GM21786 (cell line): ENCODE measurements at regions not wholly inside any gene's neighbourhood (a gene's known extent, or its start where the extent isn't known, plus 50 kb on each side); places are given as distances from the start of the nearest gene placed in this dataset.
"Not testable (repeated sequence)": the region's sequence is repeated elsewhere in the genome, so short reads cannot be mapped to it uniquely, and the experiment has no call there.

Source experiments
- ATAC-seq: cut with Tn5 transposase; IDR thresholded peaks from one replicate; pipeline ENCODE4 v1.9.1; 2021; ENCODE audit not compliant: unreplicated experiment

GRCh38 chr3:160094562-160094961 is 105.9 kb downstream of the IL12A start:
- ATAC-seq, result no peak

- ATAC-seq, result no peak
Measured at GRCh38 chr3:160097478-160097877, 108.8 kb downstream of the IL12A start.

DNA sequence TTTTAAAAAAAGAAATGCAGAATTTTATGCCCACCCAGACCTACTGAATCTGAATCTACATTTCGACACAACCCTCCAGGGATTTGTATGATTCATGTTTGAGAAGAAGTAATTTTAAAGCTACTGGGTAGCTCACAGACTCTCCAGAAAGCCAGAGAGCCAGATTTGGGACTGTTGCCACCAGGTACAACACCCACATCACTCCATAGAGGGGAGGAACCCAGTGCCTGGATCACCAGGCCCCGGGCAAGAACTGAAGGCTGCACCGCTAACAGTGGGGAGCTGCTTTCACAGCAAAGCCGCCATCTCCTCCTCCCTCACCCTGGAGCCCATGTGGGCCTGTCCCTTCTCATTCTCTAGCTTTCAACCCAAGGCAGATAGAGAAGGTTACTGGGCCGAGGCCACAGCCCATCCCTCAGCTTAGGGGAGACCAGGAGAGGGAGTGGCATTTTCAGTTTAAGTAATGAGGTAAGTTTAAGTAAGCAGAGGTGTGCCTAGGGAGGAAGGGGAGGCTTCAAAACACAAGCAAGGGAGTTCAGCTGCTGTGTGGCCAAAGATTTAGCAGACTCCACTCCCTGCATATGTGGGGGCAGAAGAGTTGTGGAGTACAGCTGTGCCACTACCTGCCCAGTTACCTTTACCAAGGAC is 109.8 kb downstream of the IL12A start:
- peak; percentile 48 for ATAC-seq

GRCh38 chr3:160098926-160099626 is 110.4 kb downstream of the IL12A start:
- no peak for ATAC-seq

- peak; percentile 38 for ATAC-seq
Measured at GRCh38 chr3:160099834-160100233, 111.2 kb downstream of the IL12A start.

- no peak for ATAC-seq
Measured at GRCh38 chr3:160100610-160101009, 112.0 kb downstream of the IL12A start.

- ATAC-seq, result not testable (repeated sequence)
Measured at GRCh38 chr3:160102001-160102400, 113.4 kb downstream of the IL12A start.

GRCh38 chr3:160103397-160103796 is 114.8 kb downstream of the IL12A start:
- ATAC-seq, result no peak

GRCh38 chr3:160105907-160106584 is 117.4 kb downstream of the IL12A start:
- no peak for ATAC-seq

DNA sequence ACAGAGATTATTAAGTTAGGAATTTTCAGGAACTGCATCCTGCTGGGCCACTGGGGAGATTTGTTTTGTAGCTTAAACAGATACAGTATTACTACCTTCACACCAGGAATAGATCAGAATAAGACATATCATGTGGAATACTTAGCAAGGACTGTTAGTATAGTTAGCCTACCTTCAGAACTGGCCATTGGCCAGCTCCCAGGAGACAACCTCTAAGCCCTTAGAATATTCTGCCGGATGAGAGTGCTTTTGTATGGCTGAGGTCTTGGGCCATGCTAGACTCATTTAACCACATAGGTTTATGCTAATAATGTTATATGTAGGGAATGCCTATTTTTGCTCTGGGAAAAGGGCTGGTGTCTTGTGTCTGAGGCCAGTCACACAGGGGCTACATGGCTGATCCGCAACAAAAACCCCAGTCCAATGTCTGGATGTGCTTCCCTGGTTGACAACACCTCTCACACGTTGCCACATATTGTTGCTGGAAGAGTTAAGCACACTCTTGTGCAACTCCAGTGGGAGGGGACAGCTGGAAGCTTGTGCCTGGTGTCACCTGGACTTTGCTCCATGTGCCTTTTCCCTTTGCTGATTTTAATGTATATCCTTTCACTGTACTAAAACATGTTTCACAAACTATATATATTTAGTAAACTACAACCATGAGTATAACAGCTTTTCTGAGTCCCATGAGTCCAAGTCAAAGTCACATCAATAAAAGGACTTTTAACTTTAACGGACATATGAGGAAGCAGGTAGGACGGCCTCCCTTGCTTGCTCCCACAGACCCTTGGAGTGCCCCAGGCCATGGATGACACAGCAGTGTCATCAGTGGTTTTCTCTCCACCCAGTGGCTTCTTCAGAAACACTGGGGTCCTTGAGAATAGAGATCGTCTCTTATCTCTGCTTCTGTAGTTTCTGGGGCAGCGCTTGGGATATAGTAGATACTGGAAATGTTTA is 118.0 kb upstream of the C3orf80 start:
- no peak for ATAC-seq

DNA sequence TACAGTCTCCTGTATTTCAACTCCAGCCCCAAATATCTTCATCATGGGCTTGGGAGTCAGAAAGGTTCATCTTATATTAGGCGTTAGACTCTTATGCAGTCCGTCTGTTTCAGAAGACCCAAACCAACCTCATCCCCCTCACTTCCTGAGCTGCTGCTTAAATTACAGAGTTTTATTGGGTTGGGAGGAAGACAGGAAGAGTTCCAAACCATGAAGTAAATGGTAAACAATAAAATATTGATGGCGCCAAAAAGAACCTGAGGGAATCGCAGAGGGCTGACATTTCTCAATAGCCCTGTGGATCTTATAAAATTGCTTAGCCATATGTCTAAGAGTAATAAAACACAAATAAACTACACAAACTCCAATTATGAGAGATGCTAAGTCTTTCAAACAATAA is 116.9 kb upstream of the C3orf80 start:
- ATAC-seq, result no peak

- ATAC-seq, result no peak
Measured at GRCh38 chr3:160112481-160112880, 112.7 kb upstream of the C3orf80 start.

DNA sequence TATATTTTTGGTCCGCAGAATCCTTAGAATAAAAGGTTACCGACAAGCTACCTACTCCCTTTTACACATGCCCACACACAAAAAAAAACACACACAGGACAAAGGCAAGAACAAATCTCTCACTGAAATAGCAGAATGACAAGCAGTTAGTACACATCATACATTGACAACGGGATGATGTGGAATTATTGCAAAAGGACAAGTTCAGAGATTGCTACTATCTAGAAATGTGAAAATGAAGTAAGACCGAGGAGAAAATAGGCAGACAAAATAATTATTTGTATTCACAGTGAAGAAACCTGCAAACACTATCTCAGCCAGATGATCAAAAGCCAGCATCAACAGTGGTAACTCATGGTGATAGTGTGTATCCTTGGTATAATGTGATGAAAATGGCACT is 112.2 kb upstream of the C3orf80 start:
- no peak for ATAC-seq

- ATAC-seq, result no peak
Measured at GRCh38 chr3:160114355-160114995, 110.7 kb upstream of the C3orf80 start.

- ATAC-seq, result no peak
Measured at GRCh38 chr3:160115387-160115786, 109.8 kb upstream of the C3orf80 start.

DNA sequence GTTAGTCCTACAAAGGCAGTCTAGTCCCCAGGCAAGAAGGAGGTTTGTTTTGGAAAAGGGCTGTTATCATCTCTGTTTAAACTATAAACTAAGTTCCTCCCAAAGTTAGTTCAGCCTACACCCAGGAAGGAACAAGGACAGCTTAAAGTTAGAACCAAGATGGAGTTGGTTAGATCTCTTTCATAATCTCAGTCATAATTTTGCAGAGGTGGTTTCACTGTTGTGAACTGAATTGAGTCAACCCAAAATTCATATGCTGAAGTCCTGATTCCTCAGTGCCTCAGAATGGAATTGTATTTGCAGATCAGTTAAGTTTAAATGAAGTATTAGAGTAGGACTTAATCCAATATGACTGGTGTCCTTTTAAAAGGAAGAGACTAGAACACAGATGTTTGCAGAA is 101.0 kb upstream of the C3orf80 start:
- no peak for ATAC-seq

DNA sequence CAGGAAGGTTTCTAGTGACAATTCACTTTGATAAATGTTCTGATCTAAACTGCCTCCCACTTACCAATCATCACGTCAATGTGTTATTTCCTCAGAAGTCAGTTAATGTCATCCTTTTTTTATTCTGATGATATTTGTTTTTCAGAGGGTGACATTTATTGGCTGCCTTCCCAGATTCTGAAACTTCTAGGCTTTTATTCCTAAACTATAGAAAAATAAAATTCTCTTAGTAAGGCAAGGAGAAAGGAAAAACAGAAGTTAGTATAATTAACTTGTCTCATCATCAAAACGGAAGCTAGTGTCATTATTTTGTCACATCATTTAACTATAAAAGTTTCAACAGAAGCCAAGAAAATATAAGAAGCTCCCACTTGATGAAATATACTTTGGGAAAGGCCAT is 100.0 kb upstream of the C3orf80 start:
- ATAC-seq, result no peak

DNA sequence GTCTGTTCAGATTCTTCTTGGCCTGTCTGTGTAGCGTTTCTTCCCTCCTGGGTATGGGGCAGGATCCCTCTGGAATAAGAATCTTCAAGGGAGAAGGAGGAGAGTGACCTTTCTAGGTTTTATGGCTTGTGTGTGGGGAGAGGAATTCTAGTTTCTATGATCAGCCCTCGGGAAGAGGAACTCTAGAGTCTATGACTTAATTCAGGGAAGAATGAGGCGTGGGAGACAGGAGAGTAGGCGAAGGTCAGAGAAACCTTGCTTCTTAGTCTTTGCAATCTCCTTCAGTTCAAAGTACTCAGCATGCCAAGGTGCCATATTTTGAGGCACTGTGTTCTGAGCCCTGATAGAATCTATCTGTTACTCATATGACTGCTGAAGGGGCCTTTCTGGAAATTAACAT is 99.2 kb upstream of the C3orf80 start:
- no peak for ATAC-seq

- no peak for ATAC-seq
Measured at GRCh38 chr3:160126761-160127160, 98.5 kb upstream of the C3orf80 start.

GRCh38 chr3:160127308-160127707 is 97.9 kb upstream of the C3orf80 start:
- no peak for ATAC-seq

DNA sequence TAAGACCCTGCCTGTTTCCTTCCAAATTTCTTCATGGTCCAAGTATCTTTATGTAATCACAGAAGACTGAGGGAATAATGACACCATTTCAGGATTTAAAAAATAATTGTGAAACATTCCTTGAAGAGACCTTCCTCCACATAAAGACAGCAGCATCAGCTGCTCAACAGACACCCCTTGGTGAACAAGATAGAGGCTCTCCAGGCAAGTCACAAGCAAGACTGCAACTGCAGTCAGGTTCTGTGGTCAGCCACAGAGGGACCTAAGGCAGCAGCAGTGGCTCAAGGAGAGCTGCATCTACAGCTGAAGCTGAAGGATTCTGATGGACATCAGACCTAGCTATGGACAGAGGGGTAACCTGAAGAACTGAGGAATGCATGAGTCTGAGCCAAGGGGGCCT is 97.2 kb upstream of the C3orf80 start:
- ATAC-seq, result no peak
